GM19463 (cell line): ENCODE measurements at regions not wholly inside any gene's neighbourhood (a gene's known extent, or its start where the extent isn't known, plus 50 kb on each side); places are given as distances from the start of the nearest gene placed in this dataset.

Experiments
- ATAC-seq: cut with Tn5 transposase; IDR thresholded peaks from one replicate; pipeline ENCODE4 v1.9.1; 2021; ENCODE audit warnings: mild to moderate bottlenecking, moderate library complexity; ENCODE audit not compliant: unreplicated experiment

- no peak for ATAC-seq
Observed at GRCh38 chr11:116421529-116422185, 351.1 kb downstream of the BUD13 start.

DNA sequence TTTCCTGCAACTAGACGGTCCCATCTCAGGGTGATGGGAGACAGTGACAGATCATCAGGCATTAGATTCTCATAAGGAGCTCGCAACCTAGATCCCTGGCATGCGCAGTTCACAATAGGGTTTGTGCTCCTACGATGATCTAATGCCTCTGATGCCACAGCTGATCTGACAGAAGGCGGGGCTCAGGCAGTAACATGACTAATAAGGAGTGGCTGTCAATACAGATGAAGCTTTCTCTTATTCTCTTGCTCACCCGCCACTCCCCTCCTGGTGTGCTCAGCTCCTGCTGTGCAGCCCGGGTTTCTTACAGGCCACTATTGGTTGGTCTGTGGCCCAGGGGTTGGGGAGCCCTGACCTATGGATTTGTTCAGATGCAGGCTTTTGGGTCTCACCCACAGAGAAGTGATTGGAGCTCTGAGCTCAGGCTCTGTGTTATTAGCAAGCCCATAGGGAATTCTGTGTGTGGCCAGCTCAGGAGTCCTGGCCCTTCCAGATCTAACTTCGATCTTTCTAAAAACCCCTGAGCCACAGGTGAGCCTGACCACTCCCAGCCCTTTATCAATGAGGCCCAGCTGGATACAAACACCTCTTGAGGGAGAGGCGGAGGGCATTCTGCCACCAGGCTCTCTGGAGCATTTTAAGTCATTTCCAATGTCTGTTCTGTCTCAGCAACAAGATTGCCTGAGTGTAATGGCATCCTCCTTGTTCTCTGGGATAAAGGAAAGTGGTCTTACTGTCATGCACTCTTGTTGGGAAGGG, 351.8 kb downstream of the BUD13 start:
- no peak for ATAC-seq

DNA sequence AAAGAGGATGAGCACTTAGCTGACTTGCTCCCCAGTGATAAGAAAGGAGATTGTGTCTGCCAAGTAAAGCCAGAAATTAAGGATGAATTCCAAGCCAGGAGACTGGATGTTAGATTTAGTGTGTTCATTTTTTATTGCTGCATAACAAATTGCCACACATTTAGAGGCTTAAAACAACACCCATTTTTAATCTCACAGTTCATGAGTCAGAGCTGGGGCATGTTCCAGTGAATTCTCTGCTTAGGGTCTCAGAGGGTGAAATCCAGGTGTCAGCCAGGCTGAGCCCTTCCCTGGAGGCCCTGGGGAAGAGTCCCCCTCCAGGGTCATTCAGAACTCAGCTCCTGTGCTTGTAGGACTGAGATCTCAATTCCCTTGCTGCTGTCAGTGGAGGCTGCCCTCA, 352.8 kb downstream of the BUD13 start:
- ATAC-seq, result no peak

- no peak for ATAC-seq
Observed at GRCh38 chr11:116418388-116419041, 354.3 kb downstream of the BUD13 start.

- ATAC-seq, result no peak
Observed at GRCh38 chr11:116416852-116417251, 355.9 kb downstream of the BUD13 start.

DNA sequence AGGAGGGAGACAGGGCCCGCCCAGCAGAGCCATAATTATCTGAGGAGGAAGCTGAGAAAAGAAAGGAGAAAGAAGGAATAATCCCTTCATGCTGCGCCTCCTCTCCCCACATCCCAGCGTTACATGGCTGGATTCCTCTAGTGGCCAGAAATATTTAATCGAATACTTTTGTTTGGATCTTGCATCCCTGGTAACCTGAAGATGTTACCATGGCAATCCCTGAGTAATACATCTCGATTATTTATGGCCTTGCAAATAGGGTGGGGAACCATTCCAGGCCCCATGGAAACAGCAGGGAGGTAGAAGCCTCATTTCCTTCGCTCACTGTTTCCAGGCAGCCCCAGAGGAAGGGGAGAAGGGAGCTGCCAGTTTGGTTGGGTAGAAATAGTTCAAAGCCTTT, 357.7 kb downstream of the BUD13 start:
- ATAC-seq, result no peak

GRCh38 chr11:116414357-116414880, 358.4 kb downstream of the BUD13 start:
- no peak for ATAC-seq

- no peak for ATAC-seq
Observed at GRCh38 chr11:116413301-116414242, 359.2 kb downstream of the BUD13 start.

GRCh38 chr11:116412118-116412889, 360.5 kb downstream of the BUD13 start:
- no peak for ATAC-seq

- no peak for ATAC-seq
Observed at GRCh38 chr11:116409238-116409637, 363.5 kb downstream of the BUD13 start.

DNA sequence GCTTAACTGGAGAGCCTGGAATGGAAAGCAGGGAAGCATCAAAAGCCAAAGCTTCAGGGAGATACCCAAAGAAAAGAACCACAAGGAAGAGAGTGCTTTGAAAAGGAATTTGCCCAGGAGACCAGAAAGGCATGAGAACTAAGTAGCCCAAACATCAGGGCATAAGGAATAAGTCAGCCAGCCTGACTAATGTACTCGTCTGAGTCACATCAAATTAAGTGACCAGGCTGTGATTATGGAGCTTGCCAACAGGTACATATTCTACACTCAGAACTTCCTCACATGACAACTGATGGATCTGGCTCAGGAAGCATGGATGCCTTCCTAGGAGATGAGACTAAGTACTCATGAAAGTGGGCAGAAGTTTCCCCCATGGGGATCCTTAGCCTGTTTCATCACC, 366.7 kb downstream of the BUD13 start:
- ATAC-seq, result no peak

GRCh38 chr11:116404462-116404798, 368.4 kb downstream of the BUD13 start:
- ATAC-seq, result no peak

- ATAC-seq, result no peak
Observed at GRCh38 chr11:116403794-116404461, 368.9 kb downstream of the BUD13 start.

GRCh38 chr11:116400081-116400480, 372.7 kb downstream of the BUD13 start:
- ATAC-seq, result no peak

GRCh38 chr11:116397602-116398084, 375.1 kb downstream of the BUD13 start:
- ATAC-seq, result no peak

DNA sequence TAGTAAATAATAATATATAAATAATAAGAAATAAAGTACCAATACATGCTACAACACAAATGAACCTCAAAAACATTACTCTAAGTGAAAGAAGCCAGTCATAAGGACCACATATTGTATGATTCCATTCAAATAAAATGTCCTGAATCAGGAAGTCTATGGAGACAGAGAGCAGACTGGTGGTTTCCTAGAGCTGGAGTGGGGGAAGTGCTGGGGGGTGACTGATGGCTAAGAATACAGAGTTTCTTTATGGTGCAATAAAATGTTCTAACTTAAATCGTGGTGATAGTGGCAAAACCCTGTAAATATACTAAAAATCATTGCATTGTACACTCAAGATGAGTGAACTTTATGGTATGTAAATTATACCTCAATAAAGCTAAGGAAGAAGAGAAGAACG, 376.5 kb downstream of the BUD13 start:
- ATAC-seq, result no peak

- ATAC-seq, result no peak
Observed at GRCh38 chr11:116394022-116394421, 378.8 kb downstream of the BUD13 start.

DNA sequence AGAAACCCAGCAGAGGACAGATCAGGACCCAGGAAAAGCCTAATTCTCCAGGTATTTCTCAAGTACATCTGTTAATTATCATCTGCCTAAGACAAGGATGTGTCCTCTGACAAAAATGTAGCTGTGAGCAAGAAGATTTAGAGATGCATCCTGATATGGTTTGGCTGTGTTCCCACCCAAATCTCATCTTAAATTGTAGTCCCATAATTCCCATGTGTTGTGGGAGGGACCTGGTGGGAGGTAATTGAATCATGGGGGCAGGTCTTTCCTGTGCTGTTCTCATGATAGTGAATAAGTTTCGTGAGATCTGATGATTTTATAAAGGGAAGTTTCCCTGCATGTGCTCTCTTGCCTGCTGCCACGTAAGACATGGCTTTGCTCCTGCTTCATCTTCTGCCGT, 381.8 kb downstream of the BUD13 start:
- ATAC-seq, result no peak

GRCh38 chr11:116388146-116388545, 384.6 kb downstream of the BUD13 start:
- ATAC-seq, result no peak
